Large intestine (tissue), 3 donors: ENCODE measurements at regions not wholly inside any gene's neighbourhood (a gene's known extent, or its start where the extent isn't known, plus 50 kb on each side); places are given as distances from the start of the nearest gene placed in this dataset.

Source experiments
- DNase-seq, 2 donors: peaks; one replicate each; pipeline versions ENCODE4 v3.0.0 to v3.0.0-alpha.2; 2013
- H3K27ac ChIP-seq: one replicate; pipeline ENCODE4 v1.5.1; 2013; ENCODE audit warnings: low read length
- H3K27me3 ChIP-seq: 2 replicates; pipeline ENCODE4 v1.6.1; 2013; ENCODE audit warnings: low read length; ENCODE audit not compliant: control insufficient read depth, insufficient read depth
- H3K36me3 ChIP-seq: 2 replicates; pipeline ENCODE4 v1.6.1; 2013; ENCODE audit warnings: low read length; ENCODE audit not compliant: control insufficient read depth, insufficient read depth
- H3K4me1 ChIP-seq: one replicate; pipeline ENCODE4 v1.6.1; 2013; ENCODE audit warnings: low read length; ENCODE audit not compliant: control insufficient read depth, insufficient read depth
- H3K4me3 ChIP-seq: one replicate; pipeline ENCODE4 v1.5.1; 2013; ENCODE audit warnings: low read length
- H3K9me3 ChIP-seq: one replicate; pipeline ENCODE4 v1.6.1; 2013; ENCODE audit warnings: mild to moderate bottlenecking, low read depth, low read length, moderate library complexity; ENCODE audit not compliant: control insufficient read depth
- WGBS: methylation state at CpG from one replicate; pipeline ENCODE4 v1.1.5; 2013; ENCODE audit warnings: low lambda C conversion rate; ENCODE audit not compliant: insufficient coverage; 5-methylcytosine and 5-hydroxymethylcytosine counted together

DNA sequence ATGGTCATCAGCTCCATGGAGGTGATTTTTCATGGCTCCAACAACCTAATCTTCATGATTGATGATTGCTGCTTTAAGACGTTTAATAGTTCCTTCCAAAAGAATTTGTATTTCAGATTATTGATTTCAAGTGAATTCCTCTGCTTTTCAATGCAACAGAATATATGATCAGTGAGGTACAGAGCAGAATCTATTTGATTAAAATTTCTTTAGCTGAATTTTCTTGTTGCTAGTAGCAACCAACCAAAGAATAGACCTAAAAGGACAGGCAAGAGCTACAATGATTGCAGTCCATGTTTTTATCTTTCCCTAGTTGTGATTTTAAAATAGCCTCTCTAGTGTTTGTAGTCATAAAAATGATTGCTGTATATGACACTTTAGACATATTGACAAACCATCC is 76.8 kb upstream of the SCEL start:
- Histone ChIP-seq H3K9me3 (no peaks in the 10 kb centered on the region), H3K4me1 (no peaks in the 10 kb centered on the region), H3K4me3 (no peak overlapping the region), H3K27ac (no peak overlapping the region), H3K27me3 (no peaks in the 10 kb centered on the region), H3K36me3 (no peaks in the 10 kb centered on the region)
- no peak for DNase-seq
- no CpG with 5 or more reads among the region's 1 CpG for WGBS

DNA sequence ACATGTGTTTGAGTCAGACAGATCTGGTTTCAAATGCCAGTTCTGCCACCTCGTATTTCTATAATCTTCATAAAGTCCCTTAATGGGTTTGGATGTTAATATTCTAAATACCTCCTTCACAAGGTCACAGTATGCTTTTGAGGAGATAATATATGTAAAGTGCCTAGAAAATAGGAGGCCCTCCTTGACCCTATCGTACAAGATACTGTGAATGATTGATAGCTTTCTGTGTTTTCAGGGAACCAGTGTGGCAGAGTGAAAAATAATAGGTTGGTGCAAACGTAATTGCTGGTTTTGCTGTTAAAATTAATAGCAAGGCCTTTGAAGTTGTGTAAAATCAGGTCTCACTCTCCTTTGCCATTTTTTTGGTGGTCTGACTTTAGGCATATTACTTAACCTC is 77.5 kb upstream of the SCEL start:
- H3K27me3 ChIP-seq: no peaks in the 10 kb centered on the region
- H3K4me1 ChIP-seq: no peaks in the 10 kb centered on the region
- H3K9me3 ChIP-seq: no peaks in the 10 kb centered on the region
- H3K36me3 ChIP-seq: no peaks in the 10 kb centered on the region
- 60% methylated on average over 1 of the region's 3 CpGs for WGBS
- H3K27ac ChIP-seq: no peak overlapping the region
- no peak for DNase-seq
- no peak overlapping the region for H3K4me3 ChIP-seq

DNA sequence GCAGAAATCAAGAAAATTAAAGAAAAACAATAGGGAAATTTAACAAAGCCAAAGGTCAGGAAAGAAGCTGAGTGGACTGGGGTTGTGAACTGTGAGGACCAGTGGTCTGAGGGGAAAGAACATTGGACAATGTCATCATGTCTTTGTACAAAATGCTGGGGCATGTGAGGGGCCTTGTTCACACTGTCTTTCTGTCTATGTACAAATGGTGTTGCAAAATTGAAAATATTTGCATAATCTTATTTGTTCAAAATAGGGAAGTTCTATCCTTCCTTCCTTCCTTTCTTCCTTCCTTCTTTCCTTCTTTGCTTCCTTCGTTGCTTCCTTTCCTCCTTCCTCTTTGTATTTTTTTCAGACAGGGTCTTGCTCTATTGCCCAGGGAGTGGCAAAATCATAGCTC is 79.2 kb upstream of the SCEL start:
- Histone ChIP-seq H3K36me3 (no peaks in the 10 kb centered on the region), H3K27me3 (no peaks in the 10 kb centered on the region), H3K4me1 (no peaks in the 10 kb centered on the region), H3K27ac (no peak overlapping the region), H3K9me3 (no peaks in the 10 kb centered on the region), H3K4me3 (no peak overlapping the region)
- WGBS: 41% methylated on average over 1 of the region's 1 CpG
- DNase-seq: no peak

DNA sequence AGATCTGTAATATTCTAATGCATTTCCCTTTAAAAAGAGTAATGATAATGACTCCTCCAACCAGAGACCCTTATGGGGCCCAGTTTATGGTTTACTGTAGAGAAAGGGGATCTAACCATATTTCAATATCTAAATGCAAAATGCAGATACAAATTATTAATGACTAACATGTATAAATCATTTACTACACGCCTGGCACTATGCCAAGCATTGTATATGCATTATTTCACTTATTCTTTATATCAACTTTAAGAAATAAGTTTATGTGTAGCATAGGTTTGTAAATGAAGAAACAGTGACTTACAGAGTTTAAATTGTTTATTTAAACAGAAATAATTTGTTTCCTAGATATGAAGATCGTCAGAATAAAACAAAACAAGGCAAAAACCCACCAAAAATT is 86.2 kb upstream of the SCEL start:
- WGBS: 61% methylated on average over 2 of the region's 2 CpGs
- DNase-seq: no peak
- no peaks in the 10 kb centered on the region for H3K27me3 ChIP-seq
- H3K4me3 ChIP-seq: no peak overlapping the region
- no peaks in the 10 kb centered on the region for H3K36me3 ChIP-seq
- no peaks in the 10 kb centered on the region for H3K9me3 ChIP-seq
- H3K27ac ChIP-seq: no peak overlapping the region
- no peaks in the 10 kb centered on the region for H3K4me1 ChIP-seq

DNA sequence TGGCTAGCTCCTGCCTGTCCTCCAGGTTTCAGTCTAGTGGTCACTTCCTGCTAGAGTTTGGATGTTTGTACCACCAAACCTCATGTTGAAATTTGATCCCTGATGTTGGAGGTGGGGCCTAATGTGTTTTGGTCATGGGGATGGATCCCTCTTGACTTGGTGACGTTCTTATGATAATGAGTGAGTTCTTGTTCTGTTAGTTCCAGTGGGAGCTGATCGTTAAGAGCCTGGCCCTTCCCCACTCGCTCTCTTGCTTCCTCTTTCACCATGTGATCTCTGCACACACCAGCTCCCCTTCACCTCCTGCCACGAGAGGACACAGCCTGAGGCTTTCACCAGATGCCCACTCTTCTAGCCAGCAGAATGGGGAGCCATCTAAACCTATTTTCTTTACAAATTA is 86.8 kb upstream of the SCEL start:
- no peaks in the 10 kb centered on the region for H3K9me3 ChIP-seq
- WGBS: 70% methylated on average over 2 of the region's 4 CpGs
- no peaks in the 10 kb centered on the region for H3K4me1 ChIP-seq
- no peak for DNase-seq
- H3K27ac ChIP-seq: no peak overlapping the region
- H3K36me3 ChIP-seq: no peaks in the 10 kb centered on the region
- H3K4me3 ChIP-seq: no peak overlapping the region
- no peaks in the 10 kb centered on the region for H3K27me3 ChIP-seq

DNA sequence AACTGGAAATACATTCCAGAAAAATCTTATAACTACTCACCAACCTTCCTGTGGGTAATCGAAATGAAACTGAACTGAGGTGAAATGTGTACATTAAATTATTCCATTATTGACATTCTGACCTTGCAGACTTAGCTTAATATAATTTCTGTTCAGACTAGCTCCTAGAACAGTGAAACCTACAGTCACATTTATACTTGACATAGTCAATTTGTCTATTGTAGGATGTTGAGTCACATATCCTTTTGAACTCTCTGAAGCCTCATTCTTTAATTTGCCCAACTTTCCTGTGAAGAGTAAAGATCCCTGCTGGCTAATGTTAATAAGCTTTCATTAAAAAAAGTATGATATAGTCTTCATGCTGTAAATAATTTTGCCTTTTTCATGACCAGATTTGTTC is 92.0 kb upstream of the SCEL start:
- H3K27me3 ChIP-seq: no peaks in the 10 kb centered on the region
- no peak overlapping the region for H3K27ac ChIP-seq
- H3K9me3 ChIP-seq: no peaks in the 10 kb centered on the region
- 100% methylated on average over 1 of the region's 1 CpG for WGBS
- no peaks in the 10 kb centered on the region for H3K36me3 ChIP-seq
- DNase-seq: no peak
- H3K4me3 ChIP-seq: no peak overlapping the region
- H3K4me1 ChIP-seq: no peaks in the 10 kb centered on the region

DNA sequence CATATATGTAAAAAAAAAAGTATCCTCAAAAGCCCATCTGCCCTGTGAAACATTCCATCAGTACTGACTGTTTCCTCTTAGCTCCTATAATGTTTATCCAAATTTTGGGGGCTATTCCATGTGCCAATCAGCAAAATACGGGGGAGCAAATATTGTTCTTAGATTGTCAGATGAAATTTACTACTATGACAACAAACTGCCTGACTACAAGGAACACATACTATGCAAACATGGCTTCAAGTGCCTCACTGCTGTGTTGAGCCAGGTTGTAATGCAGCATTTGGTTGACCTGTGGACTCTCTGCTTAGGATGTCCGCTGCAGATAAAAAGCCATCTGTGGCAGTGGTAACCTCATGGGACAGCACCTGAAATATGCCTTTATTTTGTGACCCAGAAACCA is 98.2 kb upstream of the SCEL start:
- no peaks in the 10 kb centered on the region for H3K36me3 ChIP-seq
- H3K9me3 ChIP-seq: no peaks in the 10 kb centered on the region
- no peaks in the 10 kb centered on the region for H3K4me1 ChIP-seq
- WGBS: 20% methylated on average over 1 of the region's 2 CpGs
- no peaks in the 10 kb centered on the region for H3K27me3 ChIP-seq
- no peak overlapping the region for H3K4me3 ChIP-seq
- DNase-seq: peak in 1 of 2 donors; percentile 6
- no peak overlapping the region for H3K27ac ChIP-seq

DNA sequence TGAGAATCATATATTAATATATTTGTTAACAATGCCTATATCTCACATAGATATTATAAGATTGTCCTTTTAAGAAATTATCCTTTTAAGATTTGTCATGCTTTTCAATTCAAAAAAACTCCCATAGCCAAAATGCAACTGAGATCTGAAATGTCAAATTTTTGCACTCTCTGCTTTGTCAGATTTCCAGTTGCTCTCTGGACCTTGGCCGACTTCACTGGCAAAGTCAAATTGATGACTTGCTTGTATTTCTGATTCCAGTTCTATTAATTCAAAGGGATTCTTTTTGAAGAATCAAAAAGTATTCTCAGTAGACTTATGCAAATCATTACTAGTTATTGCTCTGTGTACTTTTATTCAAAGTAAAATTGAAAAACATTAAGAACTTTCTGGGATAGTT is 101.2 kb upstream of the SCEL start:
- DNase-seq: no peak
- Histone ChIP-seq H3K27me3 (no peaks in the 10 kb centered on the region), H3K4me1 (no peaks in the 10 kb centered on the region), H3K36me3 (no peaks in the 10 kb centered on the region), H3K9me3 (no peaks in the 10 kb centered on the region), H3K27ac (no peak overlapping the region), H3K4me3 (no peak overlapping the region)
- no CpG with 5 or more reads among the region's 1 CpG for WGBS

DNA sequence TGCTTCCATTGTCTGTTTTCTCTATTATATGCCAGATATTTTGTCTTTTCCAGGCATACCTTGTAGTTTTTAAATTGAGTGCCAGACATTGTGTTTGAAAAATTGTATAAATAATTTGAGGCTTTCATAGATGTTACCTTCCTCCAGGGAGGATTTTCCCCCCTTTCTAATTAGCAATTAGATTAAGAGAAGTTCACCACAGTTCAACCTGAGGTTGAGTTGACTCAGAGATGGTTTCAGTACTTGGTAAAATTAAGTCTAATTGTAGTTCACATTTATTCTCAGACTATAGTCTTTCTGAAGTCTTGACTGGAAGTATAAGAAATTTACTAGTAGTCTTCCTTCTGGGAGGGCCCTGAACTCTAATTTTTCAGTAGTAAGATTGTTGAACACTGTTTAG is 104.1 kb upstream of the SCEL start:
- Histone ChIP-seq H3K27ac (no peak overlapping the region), H3K4me3 (no peak overlapping the region), H3K36me3 (no peaks in the 10 kb centered on the region), H3K9me3 (no peaks in the 10 kb centered on the region), H3K4me1 (no peaks in the 10 kb centered on the region), H3K27me3 (no peaks in the 10 kb centered on the region)
- DNase-seq: no peak

DNA sequence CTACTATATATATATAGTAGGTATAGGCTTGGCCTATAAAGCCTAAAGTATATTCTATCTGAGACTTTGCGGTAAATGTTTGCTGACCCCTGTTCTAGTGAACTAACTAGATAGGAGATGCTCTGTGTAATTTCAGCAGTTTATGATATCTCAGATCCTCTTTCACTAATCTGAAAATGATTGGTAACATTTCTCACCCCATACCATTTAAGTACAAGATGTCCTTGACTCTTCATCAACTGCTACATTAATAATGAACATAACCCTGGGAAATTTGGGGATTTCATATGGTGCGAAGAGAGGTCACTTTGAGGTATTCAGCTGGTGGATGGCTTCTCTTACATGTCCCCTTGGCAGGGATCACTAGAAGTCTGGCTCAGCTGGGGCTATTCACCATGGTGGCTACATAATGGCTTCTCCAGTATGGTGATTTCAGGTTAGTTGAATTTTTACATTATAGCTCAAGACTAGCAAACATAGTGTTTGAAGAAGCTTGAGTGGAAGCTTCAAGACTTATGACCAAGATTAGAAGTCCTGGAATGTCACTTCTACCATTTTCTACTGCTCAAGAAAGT is 103.6 kb upstream of the MYCBP2 start:
- WGBS: no CpG with 5 or more reads among the region's 2 CpGs

DNA sequence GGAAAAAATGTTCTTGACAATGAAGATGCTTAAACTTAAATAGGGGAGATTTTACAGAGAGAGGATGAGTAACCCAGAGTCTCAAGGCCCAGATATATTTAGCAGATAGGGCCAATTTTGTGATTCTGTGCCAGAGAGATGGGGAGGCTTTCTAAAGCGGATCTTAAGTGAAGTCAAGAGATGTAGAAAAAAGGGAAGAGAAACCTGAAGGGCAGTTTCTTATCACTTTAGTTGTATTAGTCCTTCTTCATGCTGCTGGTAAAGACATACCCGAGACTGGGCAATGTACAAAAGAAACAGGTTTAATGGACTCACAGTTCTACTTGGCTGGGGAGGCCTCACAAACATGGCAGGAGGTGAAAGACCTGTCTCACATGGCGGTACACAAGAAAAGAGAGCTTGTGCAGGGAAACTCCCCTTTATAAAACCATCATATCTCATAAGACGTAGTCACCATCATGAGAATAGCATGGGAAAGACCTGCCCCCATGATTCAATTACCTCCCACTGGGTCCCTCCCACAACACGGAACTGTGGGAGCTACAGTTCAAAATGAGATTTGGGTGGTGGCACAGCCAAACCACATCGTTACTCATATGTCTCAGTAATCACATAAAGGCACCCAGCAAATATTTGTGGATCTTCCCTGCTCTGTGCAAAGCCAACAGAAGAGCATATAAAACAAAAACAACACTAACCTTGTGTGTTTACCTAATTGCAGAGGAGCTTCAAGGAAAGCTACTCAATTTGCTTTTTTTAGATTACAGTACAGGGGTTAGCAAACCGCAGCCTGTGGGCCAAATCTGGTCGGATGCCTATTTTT is 102.6 kb upstream of the MYCBP2 start:
- Histone ChIP-seq H3K27ac (no peak overlapping the region), H3K9me3 (no peaks in the 10 kb centered on the region), H3K27me3 (no peaks in the 10 kb centered on the region), H3K4me3 (no peak overlapping the region), H3K4me1 (no peaks in the 10 kb centered on the region), H3K36me3 (no peaks in the 10 kb centered on the region)
- DNase-seq: no peak
- 100% methylated on average over 2 of the region's 8 CpGs for WGBS

More for the DNA sequence above, 103.6 kb upstream of the MYCBP2 start:
- H3K27ac ChIP-seq: no peak overlapping the region
- H3K4me1 ChIP-seq: no peaks in the 10 kb centered on the region
- no peaks in the 10 kb centered on the region for H3K27me3 ChIP-seq
- no peak overlapping the region for H3K4me3 ChIP-seq
- H3K36me3 ChIP-seq: no peaks in the 10 kb centered on the region
- H3K9me3 ChIP-seq: no peaks in the 10 kb centered on the region
- DNase-seq: no peak
